H1 (cell line): ENCODE measurements at regions not wholly inside any gene's neighbourhood (a gene's known extent, or its start where the extent isn't known, plus 50 kb on each side); places are given as distances from the start of the nearest gene placed in this dataset.

Experiments
- CTCF ChIA-PET: fragments of 300-600 bp; sonication (Branson Sonifier 250); formaldehyde crosslinking; loops from one replicate; lab custom pipeline; 2021; ENCODE audit not compliant: partially characterized antibody; lab: Charles Lee
- POLR2A ChIA-PET: fragments of 300-600 bp; sonication (Branson Sonifier 250); formaldehyde crosslinking; loops from one replicate; lab custom pipeline; 2021; ENCODE audit warnings: inconsistent platforms; ENCODE audit not compliant: partially characterized antibody; lab: Charles Lee
- DNase-seq, 2 experiments: peaks; one replicate each; pipeline versions ENCODE4 v3.0.0 to v3.0.0-alpha.2; 2010 to 2022; ENCODE audit warnings: low spot score in 2 of 2, low read depth in 1 of 2, mixed read lengths in 1 of 2
- FAIRE-seq: peaks from 2 replicates; lab custom pipeline; 2011; peaks lifted over from hg19 to GRCh38; lab: Jason Lieb, UNC
- H2AFZ ChIP-seq: 2 replicates; pipeline ENCODE4 v1.8.1; 2012; ENCODE audit warnings: low read length, inconsistent platforms
- H2AK5ac ChIP-seq: 2 replicates; pipeline ENCODE4 v1.6.1; 2013; ENCODE audit warnings: low read depth, low read length
- H2BK120ac ChIP-seq: replicated peaks from 2 replicates; pipeline ENCODE3; 2013; ENCODE audit warnings: low read depth, low read length, inconsistent platforms
- H2BK12ac ChIP-seq: 2 replicates; pipeline ENCODE4 v1.6.1; 2013; ENCODE audit warnings: low read depth, low read length
- H2BK15ac ChIP-seq: 2 replicates; pipeline ENCODE4 v1.6.1; 2013; ENCODE audit warnings: low read length
- H2BK20ac ChIP-seq: 2 replicates; pipeline ENCODE4 v1.6.1; 2013; ENCODE audit warnings: low read length
- H2BK5ac ChIP-seq: 2 replicates; pipeline ENCODE4 v1.6.1; 2013; ENCODE audit warnings: low read depth, low read length
- H3K14ac ChIP-seq: 2 replicates; pipeline ENCODE4 v1.6.1; 2013; ENCODE audit warnings: inconsistent platforms; ENCODE audit not compliant: insufficient read length
- H3K18ac ChIP-seq: 2 replicates; pipeline ENCODE4 v1.6.1; 2013; ENCODE audit warnings: low read length; ENCODE audit errors: extremely low read depth
- H3K23ac ChIP-seq: 2 replicates; pipeline ENCODE4 v1.6.1; 2013; ENCODE audit warnings: inconsistent platforms; ENCODE audit not compliant: insufficient read length
- H3K23me2 ChIP-seq: 2 replicates; pipeline ENCODE4 v1.6.1; 2013; ENCODE audit warnings: low read depth, low read length
- H3K27ac ChIP-seq: 2 replicates; pipeline ENCODE4 v1.6.1; 2011; ENCODE audit warnings: low read depth, low read length, inconsistent platforms
- H3K27me3 ChIP-seq, 4 experiments: replicated peaks in 1 of 4; 1 replicate in 1 of 4; 2 replicates in 3 of 4; pipeline versions ENCODE4 v1.6.1 to v1.8.1; 2011 to 2013; ENCODE audit warnings: low read length in 3 of 4, mild to moderate bottlenecking in 3 of 4, inconsistent platforms in 2 of 4, mixed read lengths in 2 of 4, moderate library complexity in 1 of 4; ENCODE audit not compliant: control insufficient read depth in 3 of 4, insufficient read depth in 3 of 4; ENCODE audit errors: extremely low read depth in 1 of 4
- H3K36me3 ChIP-seq, 4 experiments: 2 replicates each; pipeline versions ENCODE4 v1.6.1 to v1.8.1; 2011 to 2013; ENCODE audit warnings: mild to moderate bottlenecking in 4 of 4, low read length in 3 of 4, moderate library complexity in 2 of 4, control low read depth in 1 of 4, inconsistent platforms in 1 of 4; ENCODE audit not compliant: insufficient read depth in 4 of 4, control insufficient read depth in 2 of 4
- H3K4ac ChIP-seq: replicated peaks from 2 replicates; pipeline ENCODE3; 2013; ENCODE audit warnings: low read length, low read depth, mixed read lengths, inconsistent platforms; ENCODE audit not compliant: insufficient read length
- H3K4me1 ChIP-seq, 4 experiments: replicated peaks in 1 of 4; 1 replicate in 1 of 4; 2 replicates in 3 of 4; pipeline versions ENCODE4 v1.6.1 to v1.8.1; 2011 to 2013; ENCODE audit warnings: low read length in 3 of 4, inconsistent platforms in 2 of 4, mixed read lengths in 1 of 4; ENCODE audit not compliant: insufficient read depth in 4 of 4, control insufficient read depth in 3 of 4
- H3K4me2 ChIP-seq, 2 experiments: 2 replicates each; pipeline versions ENCODE4 v1.6.1 to v1.8.1; 2011 to 2013; ENCODE audit warnings: low read depth in 2 of 2, low read length in 2 of 2, control low read depth in 1 of 2, inconsistent platforms in 1 of 2, mild to moderate bottlenecking in 1 of 2; ENCODE audit not compliant: insufficient read depth in 1 of 2
- H3K4me3 ChIP-seq, 4 experiments: fragments of 200-600, 300-600 bp in 1 of 4; sonication (generic), shearing (Covaris generic), sonication (Bioruptor Twin) in 1 of 4; 2 replicates each; pipeline versions ENCODE4 v1.5.1 to v1.8.1; 2011 to 2016; ENCODE audit warnings: low read length in 4 of 4, low read depth in 3 of 4, control low read depth in 2 of 4, inconsistent platforms in 2 of 4, mild to moderate bottlenecking in 2 of 4, mixed read lengths in 1 of 4, moderate library complexity in 1 of 4; ENCODE audit not compliant: insufficient read depth in 2 of 4; ENCODE audit errors: extremely low read depth in 1 of 4
- H3K56ac ChIP-seq: replicated peaks from 2 replicates; pipeline ENCODE3; 2013; ENCODE audit warnings: low read depth, mild to moderate bottlenecking, mixed read lengths, low read length, inconsistent platforms; ENCODE audit not compliant: insufficient read length
- H3K79me1 ChIP-seq: 2 replicates; pipeline ENCODE4 v1.6.1; 2013; ENCODE audit warnings: low read depth, low read length, control low read depth
- H3K79me2 ChIP-seq, 2 experiments: 2 replicates each; pipeline versions ENCODE4 v1.6.1 to v1.8.1; 2012 to 2013; ENCODE audit warnings: low read length in 2 of 2, mild to moderate bottlenecking in 2 of 2, inconsistent platforms in 1 of 2; ENCODE audit not compliant: insufficient read depth in 2 of 2, control insufficient read depth in 1 of 2
- H3K9ac ChIP-seq, 4 experiments: replicated peaks in 1 of 4; 1 replicate in 1 of 4; 2 replicates in 3 of 4; pipeline versions ENCODE4 v1.6.1 to v1.8.1; 2011 to 2013; ENCODE audit warnings: low read depth in 3 of 4, low read length in 3 of 4, control low read depth in 2 of 4, mild to moderate bottlenecking in 2 of 4, moderate library complexity in 2 of 4, inconsistent platforms in 1 of 4; ENCODE audit errors: extremely low read depth in 1 of 4
- H3K9me3 ChIP-seq, 2 experiments: 2 replicates each; pipeline versions ENCODE4 v1.6.1 to v1.8.1; 2012 to 2013; ENCODE audit warnings: mild to moderate bottlenecking in 2 of 2, moderate library complexity in 2 of 2, control low read depth in 1 of 2, inconsistent platforms in 1 of 2, low read depth in 1 of 2, low read length in 1 of 2, mixed read lengths in 1 of 2; ENCODE audit not compliant: insufficient read depth in 2 of 2
- H4K20me1 ChIP-seq, 2 experiments: replicated peaks in 1 of 2; 2 replicates each; pipeline versions ENCODE3 to v1.8.1; 2011 to 2013; ENCODE audit warnings: inconsistent platforms in 2 of 2, low read length in 2 of 2, mild to moderate bottlenecking in 1 of 2; ENCODE audit not compliant: insufficient read depth in 2 of 2, control insufficient read depth in 1 of 2
- H4K5ac ChIP-seq: 2 replicates; pipeline ENCODE4 v1.6.1; 2013; ENCODE audit warnings: low read length, low read depth, mixed read lengths, inconsistent platforms; ENCODE audit not compliant: insufficient read length
- H4K8ac ChIP-seq: 2 replicates; pipeline ENCODE4 v1.8.0; 2013; ENCODE audit warnings: mild to moderate bottlenecking, moderate library complexity, low read length, inconsistent platforms; ENCODE audit not compliant: insufficient read depth; ENCODE audit errors: extremely low read depth
- H4K91ac ChIP-seq: replicated peaks from 2 replicates; pipeline ENCODE3; 2013; ENCODE audit warnings: low read length, mixed read lengths, inconsistent platforms; ENCODE audit not compliant: insufficient read length
- E2F6 ChIP-seq: IDR thresholded peaks from 2 replicates; pipeline ENCODE4 v1.6.1; 2012; ENCODE audit warnings: inconsistent platforms
- FOSL1 ChIP-seq: IDR thresholded peaks from 2 replicates; pipeline ENCODE4 v1.6.1; 2011; ENCODE audit warnings: mild to moderate bottlenecking, low read depth, low read length, moderate library complexity; ENCODE audit not compliant: insufficient read depth
- JUND ChIP-seq: IDR thresholded peaks from 2 replicates; pipeline ENCODE4 v1.6.1; 2011; ENCODE audit warnings: mild to moderate bottlenecking, improper control_type of control experiment, low read length
- KDM4A ChIP-seq: IDR thresholded peaks from one replicate; pipeline ENCODE4 v1.7.1; 2012; ENCODE audit warnings: low read depth, mild to moderate bottlenecking, moderate library complexity, low read length, inconsistent platforms; ENCODE audit not compliant: severe bottlenecking
- POLR2A ChIP-seq, 2 experiments: IDR thresholded peaks; 1 replicate in 1 of 2; 2 replicates in 1 of 2; pipeline ENCODE4 v1.6.1; 2011; ENCODE audit warnings: low read depth in 2 of 2, low read length in 2 of 2, mild to moderate bottlenecking in 2 of 2; ENCODE audit errors: control extremely low read depth in 1 of 2
- RFX5 ChIP-seq: IDR thresholded peaks from 2 replicates; pipeline ENCODE4 v1.6.1; 2011; ENCODE audit warnings: low read depth, low read length, improper control_type of control experiment, borderline replicate concordance
- SIN3A ChIP-seq, 2 experiments: IDR thresholded peaks in 1 of 2; conservative IDR thresholded peaks in 1 of 2; 2 replicates each; pipeline ENCODE4 v1.6.1; 2011 to 2012; ENCODE audit warnings: low read length in 2 of 2, improper control_type of control experiment in 1 of 2, low read depth in 1 of 2, mild to moderate bottlenecking in 1 of 2
- SIX5 ChIP-seq: IDR thresholded peaks from 2 replicates; pipeline ENCODE4 v1.6.1; 2011; ENCODE audit warnings: mild to moderate bottlenecking, low read depth, low read length
- SUZ12 ChIP-seq: fragments of 200-600 bp; sonication (generic); IDR thresholded peaks from 2 replicates; pipeline ENCODE4 v1.6.1; 2012; ENCODE audit warnings: mild to moderate bottlenecking, inconsistent platforms, low read length, moderate library complexity, mixed read lengths
- TCF12 ChIP-seq: IDR thresholded peaks from 2 replicates; pipeline ENCODE4 v1.6.1; 2011; ENCODE audit warnings: low read depth, mild to moderate bottlenecking, low read length
- TEAD4 ChIP-seq: IDR thresholded peaks from 2 replicates; pipeline ENCODE4 v1.6.1; 2012; ENCODE audit warnings: low read depth, low read length, inconsistent platforms, mixed read lengths
- WGBS, 2 experiments: shearing (Covaris generic) in 1 of 2; methylation state at CpG; one replicate each; pipeline versions ENCODE4 v1.1.6 to v1.1.7; 2013 to 2015; ENCODE audit warnings: low lambda C conversion rate in 2 of 2, mixed read lengths in 2 of 2, inconsistent platforms in 1 of 2, low coverage in 1 of 2, missing lambda C conversion rate in 1 of 2; ENCODE audit not compliant: insufficient replicate concordance in 2 of 2, insufficient coverage in 1 of 2, insufficient read length in 1 of 2; ENCODE audit errors: extremely low coverage in 1 of 2, missing lambda C conversion rate in 1 of 2; 5-methylcytosine and 5-hydroxymethylcytosine counted together
- TF ChIP-seq, protein P1 (sequence below), 3 experiments: IDR thresholded peaks; 1 replicate in 2 of 3; 2 replicates in 1 of 3; pipeline versions ENCODE4 v1.5.1 to v1.6.1; 2011; ENCODE audit warnings: low read length in 3 of 3, mild to moderate bottlenecking in 3 of 3, inconsistent platforms in 2 of 3, low read depth in 1 of 3, moderate library complexity in 1 of 3; ENCODE audit not compliant: insufficient read depth in 1 of 3; ENCODE audit errors: control extremely low read depth in 1 of 3

GRCh38 chr6:156683821-156684220 lies 93.4 kb upstream of the ARID1B start:
- POLR2A ChIA-PET = no interaction called here
- WGBS, 2 experiments = 98% methylated on average over 5 of the region's 5 CpGs; no CpG with 5 or more reads in 1 of the 2 experiments
- no peak for TF ChIP-seq JUND
- no peak for TF ChIP-seq FOSL1
- TF ChIP-seq RFX5 = no peak
- TF ChIP-seq SIX5 = no peak
- TF ChIP-seq TCF12 = no peak
- TF ChIP-seq TEAD4 = no peak
- TF ChIP-seq SUZ12 = no peak
- TF ChIP-seq SIN3A (conservative IDR thresholded peaks at IDR 0.05 in 1 of 2, IDR thresholded peaks at IDR 0.05 in 1 of 2; ENCODE audit: low read depth in 1 of 2, low read length in 2 of 2) = no peak
- TF ChIP-seq POLR2A (IDR thresholded peaks at IDR 0.05; ENCODE audit: control extremely low read depth in 1 of 2, low read depth in 2 of 2, low read length in 2 of 2) = no peak
- no peak for TF ChIP-seq E2F6
- TF ChIP-seq KDM4A = no peak
- TF ChIP-seq, protein P1, sequence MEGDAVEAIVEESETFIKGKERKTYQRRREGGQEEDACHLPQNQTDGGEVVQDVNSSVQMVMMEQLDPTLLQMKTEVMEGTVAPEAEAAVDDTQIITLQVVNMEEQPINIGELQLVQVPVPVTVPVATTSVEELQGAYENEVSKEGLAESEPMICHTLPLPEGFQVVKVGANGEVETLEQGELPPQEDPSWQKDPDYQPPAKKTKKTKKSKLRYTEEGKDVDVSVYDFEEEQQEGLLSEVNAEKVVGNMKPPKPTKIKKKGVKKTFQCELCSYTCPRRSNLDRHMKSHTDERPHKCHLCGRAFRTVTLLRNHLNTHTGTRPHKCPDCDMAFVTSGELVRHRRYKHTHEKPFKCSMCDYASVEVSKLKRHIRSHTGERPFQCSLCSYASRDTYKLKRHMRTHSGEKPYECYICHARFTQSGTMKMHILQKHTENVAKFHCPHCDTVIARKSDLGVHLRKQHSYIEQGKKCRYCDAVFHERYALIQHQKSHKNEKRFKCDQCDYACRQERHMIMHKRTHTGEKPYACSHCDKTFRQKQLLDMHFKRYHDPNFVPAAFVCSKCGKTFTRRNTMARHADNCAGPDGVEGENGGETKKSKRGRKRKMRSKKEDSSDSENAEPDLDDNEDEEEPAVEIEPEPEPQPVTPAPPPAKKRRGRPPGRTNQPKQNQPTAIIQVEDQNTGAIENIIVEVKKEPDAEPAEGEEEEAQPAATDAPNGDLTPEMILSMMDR (IDR thresholded peaks at IDR 0.05; ENCODE audit: control extremely low read depth in 1 of 3, insufficient read depth in 1 of 3, low read depth in 1 of 3, low read length in 3 of 3) = no peak

More at GRCh38 chr6:156683821-156684220, 93.4 kb upstream of the ARID1B start:
- no peaks in the 10 kb centered on the region for H4K20me1 ChIP-seq
- H3K27ac ChIP-seq = no peak overlapping the region
- FAIRE-seq = no peak
- no peak overlapping the region for H2BK12ac ChIP-seq
- no peaks in the 10 kb centered on the region; the same call in 1 of the 2 replicates for H3K79me1 ChIP-seq
- no peaks in the 10 kb centered on the region for H3K79me2 ChIP-seq
- no peak overlapping the region for H3K4me3 ChIP-seq
- H3K4ac ChIP-seq = no peak overlapping the region
- H3K4me2 ChIP-seq = no peak overlapping the region
- CTCF ChIA-PET = interaction anchor here (0.6 to 1.1 kb wide), 2 partner anchors 178 to 212 kb away, joined by 3 read pairs; no protein-coding TSS in a partner anchor
- no peak overlapping the region for H2BK15ac ChIP-seq
- no peak overlapping the region for H4K91ac ChIP-seq
- H4K5ac ChIP-seq = no peak overlapping the region
- no peaks in the 10 kb centered on the region for H3K9me3 ChIP-seq
- DNase-seq = no peak
- no peaks in the 10 kb centered on the region for H3K36me3 ChIP-seq
- no peak overlapping the region for H4K8ac ChIP-seq
- H3K4me1 ChIP-seq = peaks cover 2 to 8% (median 5%) of the 10 kb centered on the region in 4 experiments; a peak in 6 of 7 replicates
- peaks cover 2% of the 10 kb centered on the region; the same call in 1 of the 2 replicates for H3K23me2 ChIP-seq
- no peak overlapping the region for H2BK20ac ChIP-seq
- H2BK120ac ChIP-seq = no peak overlapping the region
- no peak overlapping the region for H3K23ac ChIP-seq
- H3K14ac ChIP-seq = no peak overlapping the region
- H3K56ac ChIP-seq = no peak overlapping the region
- H3K18ac ChIP-seq = no peak overlapping the region
- H2BK5ac ChIP-seq = no peak overlapping the region
- no peak overlapping the region for H3K9ac ChIP-seq
- no peaks in the 10 kb centered on the region for H3K27me3 ChIP-seq
- H2AK5ac ChIP-seq = no peak overlapping the region
- H2AFZ ChIP-seq = no peak overlapping the region
